Brain microvascular endothelial cell (primary cell): ENCODE measurements at regions not wholly inside any gene's neighbourhood (a gene's known extent, or its start where the extent isn't known, plus 50 kb on each side); places are given as distances from the start of the nearest gene placed in this dataset.

ENCODE experiments used
- DNase-seq: peaks from one replicate; pipeline ENCODE4 v3.0.0-alpha.2; 2020
- H3K27ac ChIP-seq: fragments of 250-450 bp; sonication (Bioruptor Pico); 2 replicates; pipeline ENCODE4 v1.5.1; 2020; ENCODE audit warnings: mild to moderate bottlenecking, moderate library complexity
- H3K27me3 ChIP-seq: fragments of 250-450 bp; sonication (Bioruptor Pico); replicated peaks from 2 replicates; pipeline ENCODE4 v1.5.1; 2020; ENCODE audit warnings: mild to moderate bottlenecking
- H3K36me3 ChIP-seq: fragments of 250-450 bp; sonication (Bioruptor Pico); replicated peaks from 2 replicates; pipeline ENCODE4 v1.5.1; 2020; ENCODE audit warnings: mild to moderate bottlenecking
- H3K4me3 ChIP-seq: 2 replicates; pipeline ENCODE4 v1.5.1; 2011; ENCODE audit warnings: low read depth, mild to moderate bottlenecking, control low read depth, low read length, moderate library complexity
- CTCF ChIP-seq: IDR thresholded peaks from 2 replicates; pipeline ENCODE4 v1.5.1; 2011; ENCODE audit warnings: low read depth, mild to moderate bottlenecking, moderate library complexity, low read length, control low read depth, inconsistent platforms; ENCODE audit errors: missing control alignments
- in situ Hi-C: cut with HindIII; loops from 2 replicates; pipeline ENCODE4 v1.10.0; 2017; ENCODE audit warnings: low sequenced_read_pairs, low pct_ligation_motif_present

GRCh38 chr5:51286046-51286445, 97.2 kb upstream of the ISL1 start:
- no peak for TF ChIP-seq CTCF
- Histone ChIP-seq H3K27me3 (no peaks in the 10 kb centered on the region), H3K4me3 (no peak overlapping the region), H3K36me3 (no peaks in the 10 kb centered on the region), H3K27ac (no peak overlapping the region)
- no peak for DNase-seq
- in situ Hi-C loops, result no loop called here

GRCh38 chr5:51302343-51302742, 80.9 kb upstream of the ISL1 start:
- H3K27ac ChIP-seq, result no peak overlapping the region
- no peak overlapping the region for H3K4me3 ChIP-seq
- TF ChIP-seq CTCF, result no peak
- no peak for DNase-seq
- in situ Hi-C loops, result no loop called here
- H3K36me3 ChIP-seq, result no peaks in the 10 kb centered on the region
- no peaks in the 10 kb centered on the region for H3K27me3 ChIP-seq

- no peaks in the 10 kb centered on the region for H3K27me3 ChIP-seq
- H3K36me3 ChIP-seq, result no peaks in the 10 kb centered on the region
- DNase-seq, result no peak
- H3K4me3 ChIP-seq, result no peak overlapping the region
- no peak for TF ChIP-seq CTCF
- H3K27ac ChIP-seq, result no peak overlapping the region
- in situ Hi-C loops, result no loop called here
Observed at GRCh38 chr5:51326844-51327243, 56.4 kb upstream of the ISL1 start.
